HG03135 (cell line): ENCODE measurements at regions not wholly inside any gene's neighbourhood (a gene's known extent, or its start where the extent isn't known, plus 50 kb on each side); places are given as distances from the start of the nearest gene placed in this dataset.
"Not testable (repeated sequence)": the region's sequence is repeated elsewhere in the genome, so short reads cannot be mapped to it uniquely, and the experiment has no call there.

Source experiments
- ATAC-seq: cut with Tn5 transposase; IDR thresholded peaks from one replicate; pipeline ENCODE4 v1.9.1; 2021; ENCODE audit warnings: mild to moderate bottlenecking, moderate library complexity; ENCODE audit not compliant: unreplicated experiment

- no peak for ATAC-seq
These were observed 532.5 kb upstream of the IZUMO3 start for GRCh38 chr9:25078202-25078601.

- no peak for ATAC-seq
These were observed 502.5 kb upstream of the IZUMO3 start for GRCh38 chr9:25048098-25048724.

- not testable (repeated sequence) for ATAC-seq
These were observed 499.8 kb upstream of the IZUMO3 start for GRCh38 chr9:25045469-25045868.

GRCh38 chr9:25029743-25030142, 484.0 kb upstream of the IZUMO3 start:
- ATAC-seq = no peak

GRCh38 chr9:25025686-25026085, 480.0 kb upstream of the IZUMO3 start:
- ATAC-seq = no peak

GRCh38 chr9:25025156-25025555, 479.5 kb upstream of the IZUMO3 start:
- ATAC-seq = no peak

- no peak for ATAC-seq
These were observed 472.1 kb upstream of the IZUMO3 start for GRCh38 chr9:25017779-25018178.

GRCh38 chr9:25010027-25010662, 464.4 kb upstream of the IZUMO3 start:
- ATAC-seq = no peak

GRCh38 chr9:25003686-25004085, 458.0 kb upstream of the IZUMO3 start:
- ATAC-seq = no peak

GRCh38 chr9:24986331-24986730, 440.6 kb upstream of the IZUMO3 start:
- ATAC-seq = no peak

- ATAC-seq = not testable (repeated sequence)
These were observed 425.1 kb upstream of the IZUMO3 start for GRCh38 chr9:24970780-24971179.

- ATAC-seq = no peak
These were observed 416.1 kb upstream of the IZUMO3 start for GRCh38 chr9:24961762-24962161.

- ATAC-seq = no peak
These were observed 407.4 kb upstream of the IZUMO3 start for GRCh38 chr9:24953070-24953469.

GRCh38 chr9:24939109-24939850, 393.6 kb upstream of the IZUMO3 start:
- no peak for ATAC-seq

- ATAC-seq = no peak
These were observed 390.4 kb upstream of the IZUMO3 start for GRCh38 chr9:24936117-24936516.

GRCh38 chr9:24932785-24933184, 387.1 kb upstream of the IZUMO3 start:
- peak; percentile 89 for ATAC-seq

- ATAC-seq = no peak
These were observed 386.2 kb upstream of the IZUMO3 start for GRCh38 chr9:24931894-24932293.

- no peak for ATAC-seq
These were observed 367.1 kb upstream of the IZUMO3 start for GRCh38 chr9:24912767-24913166.

GRCh38 chr9:24901319-24901718, 355.6 kb upstream of the IZUMO3 start:
- ATAC-seq = no peak

- ATAC-seq = no peak
These were observed 354.5 kb upstream of the IZUMO3 start for GRCh38 chr9:24900179-24900578.

- ATAC-seq = no peak
These were observed 353.8 kb upstream of the IZUMO3 start for GRCh38 chr9:24899463-24899862.

- no peak for ATAC-seq
These were observed 352.1 kb upstream of the IZUMO3 start for GRCh38 chr9:24897826-24898225.
